ENCODE measurements at regions not wholly inside any gene's neighbourhood (a gene's known extent, or its start where the extent isn't known, plus 50 kb on each side); places are given as distances from the start of the nearest gene placed in this dataset.

DNA sequence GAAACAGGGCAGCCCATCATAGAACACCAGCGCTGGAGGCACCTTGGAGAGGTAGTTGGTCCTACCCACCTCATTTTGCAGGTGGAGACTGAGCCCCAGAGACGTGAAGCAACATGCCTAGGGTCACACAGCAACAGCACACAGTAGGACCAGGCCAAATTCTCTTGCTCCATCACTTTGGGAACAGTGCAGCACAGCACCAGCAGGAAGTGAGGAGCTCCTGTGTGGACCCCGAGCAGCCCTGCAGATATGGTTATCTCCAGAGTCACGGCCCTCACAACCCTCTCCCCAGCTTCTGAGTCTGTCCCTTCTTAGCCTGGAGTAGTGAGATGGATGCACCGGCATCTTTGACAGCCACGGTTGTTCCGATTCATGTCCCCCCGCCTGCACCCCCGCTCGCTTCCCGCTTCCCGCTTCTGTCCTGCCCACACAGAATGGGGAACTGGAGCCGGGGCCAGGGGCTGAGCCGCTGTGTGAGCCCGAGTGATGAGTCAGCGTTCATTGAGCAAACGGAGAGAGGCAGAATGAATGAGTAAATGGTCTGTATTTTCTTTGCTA lies 72.6 kb upstream of the DUSP22 start:
- DNase-seq (ENCODE audit: low read depth): peak; percentile 69
- no peak for TF ChIP-seq CTCF (IDR thresholded peaks at IDR 0.05; ENCODE audit: insufficient read depth, low read depth, low read length, missing control alignments)
- H3K4me3 ChIP-seq (ENCODE audit: low read depth, low read length): peak overlapping the region; percentile 46

DNA sequence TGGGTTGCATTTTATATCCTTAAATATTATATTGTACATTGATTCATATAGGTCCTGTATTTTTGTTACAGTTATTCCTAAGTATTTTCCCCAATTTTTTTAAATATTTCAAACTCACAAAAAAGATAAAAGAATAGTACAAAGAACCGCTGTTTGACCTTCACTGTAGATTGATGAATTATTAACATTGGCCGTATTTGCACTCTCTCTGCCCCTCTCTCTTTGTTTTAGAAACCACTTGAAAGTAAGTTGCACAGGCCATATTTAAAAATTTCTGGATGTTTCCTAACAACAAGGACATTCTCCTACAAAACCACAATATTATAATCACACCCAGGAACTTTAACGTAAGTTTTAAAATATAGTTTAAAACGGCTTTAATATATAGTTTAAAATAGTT lies 72.0 kb upstream of the DUSP22 start:
- peak overlapping the region; percentile 46 for H3K4me3 ChIP-seq (ENCODE audit: low read depth, low read length)
- DNase-seq (ENCODE audit: low read depth): no peak
- TF ChIP-seq CTCF (IDR thresholded peaks at IDR 0.05; ENCODE audit: insufficient read depth, low read depth, low read length, missing control alignments): no peak

DNA sequence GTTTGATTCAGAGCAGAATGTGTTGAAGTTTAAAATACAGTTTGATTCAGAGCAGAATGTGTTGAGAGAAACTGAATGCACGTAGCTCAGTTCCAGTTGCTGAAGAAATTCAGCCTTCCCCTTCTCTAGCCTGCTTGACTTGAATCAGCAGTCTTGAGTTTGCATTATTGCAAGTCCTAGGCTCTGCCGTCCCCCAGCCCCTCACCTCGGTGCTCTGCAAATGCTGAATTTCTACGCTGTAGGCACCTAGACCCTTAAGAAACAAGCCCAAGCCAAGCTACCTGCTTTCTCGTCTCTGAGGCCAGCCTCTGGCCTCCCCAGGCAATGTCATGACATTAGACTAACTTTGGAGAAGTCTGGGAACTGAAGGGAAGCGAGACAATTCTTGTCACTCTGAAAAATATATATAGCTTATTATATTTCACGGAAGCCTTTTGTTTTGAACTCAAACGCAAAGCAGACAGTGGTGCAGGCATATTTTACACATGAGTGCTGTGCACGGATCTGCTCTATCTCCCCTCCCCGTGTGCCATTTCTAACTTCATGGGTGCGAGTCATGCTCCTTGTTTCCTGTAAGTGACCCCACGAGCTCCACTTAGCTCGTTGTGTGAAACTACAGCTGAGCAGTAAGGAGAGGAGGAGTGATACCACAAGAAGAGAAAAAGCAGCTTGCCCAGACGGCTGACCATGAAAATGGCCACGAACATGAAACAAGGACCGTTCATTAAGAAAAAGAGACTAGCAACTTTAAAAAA lies 71.4 kb upstream of the DUSP22 start:
- no peak for TF ChIP-seq CTCF (IDR thresholded peaks at IDR 0.05; ENCODE audit: insufficient read depth, low read depth, low read length, missing control alignments)
- peak overlapping the region; percentile 46 for H3K4me3 ChIP-seq (ENCODE audit: low read depth, low read length)
- DNase-seq (ENCODE audit: low read depth): peak; percentile 90

GRCh38 chr6:221531-222349 lies 70.5 kb upstream of the DUSP22 start:
- no peak for TF ChIP-seq CTCF (IDR thresholded peaks at IDR 0.05; ENCODE audit: insufficient read depth, low read depth, low read length, missing control alignments)
- peak overlapping the region; percentile 46 for H3K4me3 ChIP-seq (ENCODE audit: low read depth, low read length)
- DNase-seq (ENCODE audit: low read depth): peak; percentile 83

DNA sequence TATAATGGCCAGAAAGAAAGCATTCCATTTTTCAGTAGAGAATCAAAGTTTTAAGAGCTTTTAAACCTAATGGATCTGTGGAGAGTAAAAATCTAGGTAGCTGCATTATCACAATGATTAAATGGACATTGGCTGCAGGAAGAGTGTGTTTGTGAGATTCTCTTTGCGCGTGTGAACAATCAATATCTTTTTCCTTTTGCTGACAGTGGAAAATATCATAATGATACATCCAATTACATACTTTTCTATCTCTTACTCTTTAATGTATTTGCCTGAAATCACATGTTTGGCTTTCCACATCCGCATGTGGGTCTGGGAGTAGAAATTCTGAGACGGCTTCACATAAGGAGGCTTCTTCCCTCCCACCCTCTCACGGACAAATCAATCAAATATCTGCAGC lies 69.8 kb upstream of the DUSP22 start:
- DNase-seq (ENCODE audit: low read depth): no peak
- H3K4me3 ChIP-seq (ENCODE audit: low read depth, low read length): peak overlapping the region; percentile 46
- no peak for TF ChIP-seq CTCF (IDR thresholded peaks at IDR 0.05; ENCODE audit: insufficient read depth, low read depth, low read length, missing control alignments)

- no peak overlapping the region for H3K4me3 ChIP-seq (ENCODE audit: low read depth, low read length)
- no peak for DNase-seq (ENCODE audit: low read depth)
- no peak for TF ChIP-seq CTCF (IDR thresholded peaks at IDR 0.05; ENCODE audit: insufficient read depth, low read depth, low read length, missing control alignments)
These were observed 69.2 kb upstream of the DUSP22 start for GRCh38 chr6:223136-223535.

Data from GM12865 (cell line).